ENCODE measurements at regions not wholly inside any gene's neighbourhood (a gene's known extent, or its start where the extent isn't known, plus 50 kb on each side); places are given as distances from the start of the nearest gene placed in this dataset.

- Histone ChIP-seq H4K20me1 (ENCODE audit: control insufficient read depth, insufficient read depth, insufficient read length) (no peaks in the 10 kb centered on the region), H3K79me1 (ENCODE audit: insufficient read depth, low read depth, low read length, poor library complexity, severe bottlenecking) (no peaks in the 10 kb centered on the region), H3K27ac (ENCODE audit: insufficient read length, low read depth, low read length) (no peak overlapping the region), H3K56ac (ENCODE audit: insufficient read length, low read depth, low read length) (no peak overlapping the region), H2AK5ac (ENCODE audit: insufficient read length, low read length) (no peak overlapping the region), H3K4ac (ENCODE audit: low read depth, low read length) (no peak overlapping the region), H4K5ac (ENCODE audit: insufficient read length, low read depth, low read length) (no peak overlapping the region), H3K18ac (ENCODE audit: insufficient read length, low read depth, low read length) (no peak overlapping the region), H3K4me2 (ENCODE audit: insufficient read depth, insufficient read length, low read length) (no peak overlapping the region), H4K8ac (replicated peaks; ENCODE audit: insufficient read length, low read depth, low read length) (no peak overlapping the region), H2BK12ac (ENCODE audit: insufficient read length, low read depth, low read length) (no peak overlapping the region), H3K9me3 (ENCODE audit: control insufficient read depth, low read depth, low read length) (no peaks in the 10 kb centered on the region), H2BK5ac (ENCODE audit: insufficient read length, low read length) (no peak overlapping the region), H3T11ph (ENCODE audit: low read length) (no peak overlapping the region), H3K14ac (ENCODE audit: insufficient read depth, low read length) (no peak overlapping the region), H3K23me2 (ENCODE audit: insufficient read length, low read depth, low read length, poor library complexity, severe bottlenecking) (no peaks in the 10 kb centered on the region), H3K27me3 (ENCODE audit: insufficient read depth, low read length) (no peaks in the 10 kb centered on the region), H3K23ac (ENCODE audit: insufficient read length, low read depth, low read length) (no peak overlapping the region), H2AFZ (ENCODE audit: low read length) (no peak overlapping the region), H3K9ac (ENCODE audit: extremely low read depth, insufficient read length, low read length) (no peak overlapping the region), H2BK15ac (ENCODE audit: low read depth, low read length) (no peak overlapping the region), H2BK20ac (ENCODE audit: low read depth, low read length, poor library complexity, severe bottlenecking) (no peak overlapping the region), H4K91ac (ENCODE audit: insufficient read length, low read depth, low read length) (no peak overlapping the region), H3K79me2 (ENCODE audit: insufficient read depth, low read length) (no peaks in the 10 kb centered on the region), H2BK120ac (ENCODE audit: low read depth, low read length, poor library complexity, severe bottlenecking) (no peak overlapping the region), H3K4me1 (ENCODE audit: insufficient read depth, low read length) (no peaks in the 10 kb centered on the region)
- no peak for TF ChIP-seq CTCF (conservative IDR thresholded peaks at IDR 0.05)
- Mint-ChIP-seq H3K36me3 (ENCODE audit: insufficient read depth in 1 of 3, low read depth in 3 of 3) (peaks cover 0 to 4% (median 2%) of the 10 kb centered on the region in 3 experiments; a peak in 1 of 7 replicates), H3K9me3 (peaks cover 2 to 7% of the 10 kb centered on the region in 2 experiments; a peak in 3 of 5 replicates), H3K4me3 (no peak overlapping the region), H3K4me1 (peaks cover 2% of the 10 kb centered on the region in 2 experiments; a peak in 3 of 4 replicates), H3K27ac (no peak overlapping the region), H3K27me3 (ENCODE audit: low read depth) (no peaks in the 10 kb centered on the region)
- WGBS (ENCODE audit: extremely low coverage, insufficient read length, low lambda C conversion rate): no CpG with 5 or more reads among the region's 3 CpGs
- no peak for DNase-seq
Measured at GRCh38 chr1:56263908-56264307, 315.5 kb downstream of the PLPP3 start.

Measured in H9 (cell line).